Trophoblast cell (in vitro differentiated cells and primary cell): ENCODE measurements at regions not wholly inside any gene's neighbourhood (a gene's known extent, or its start where the extent isn't known, plus 50 kb on each side); places are given as distances from the start of the nearest gene placed in this dataset.

Experiments
- DNase-seq, 2 donors: peaks; one replicate each; pipeline ENCODE4 v3.0.0-alpha.2; 2016
- H2AFZ ChIP-seq: 2 replicates; pipeline ENCODE4 v1.6.1; 2013; ENCODE audit warnings: low read length, moderate library complexity, mild to moderate bottlenecking; ENCODE audit not compliant: insufficient read depth, poor library complexity
- H2AK5ac ChIP-seq: 2 replicates; pipeline ENCODE4 v1.6.1; 2013; ENCODE audit warnings: mild to moderate bottlenecking, low read length
- H2BK120ac ChIP-seq: 2 replicates; pipeline ENCODE4 v1.6.1; 2013; ENCODE audit warnings: low read length, mild to moderate bottlenecking, moderate library complexity; ENCODE audit not compliant: insufficient read depth, poor library complexity
- H2BK12ac ChIP-seq: 2 replicates; pipeline ENCODE4 v1.6.1; 2013; ENCODE audit warnings: mild to moderate bottlenecking, low read length, moderate library complexity
- H2BK5ac ChIP-seq: 2 replicates; pipeline ENCODE4 v1.6.1; 2013; ENCODE audit warnings: low read length, low read depth, moderate library complexity, mild to moderate bottlenecking; ENCODE audit not compliant: poor library complexity
- H3K14ac ChIP-seq: 2 replicates; pipeline ENCODE4 v1.6.1; 2013; ENCODE audit warnings: mild to moderate bottlenecking, low read length
- H3K18ac ChIP-seq: 2 replicates; pipeline ENCODE4 v1.6.1; 2013; ENCODE audit warnings: mild to moderate bottlenecking, low read length
- H3K23ac ChIP-seq: 2 replicates; pipeline ENCODE4 v1.6.1; 2013; ENCODE audit warnings: low read length
- H3K27ac ChIP-seq: 2 replicates; pipeline ENCODE4 v1.5.1; 2013; ENCODE audit warnings: low read depth, mild to moderate bottlenecking, inconsistent platforms, low read length, moderate library complexity
- H3K27me3 ChIP-seq: 2 replicates; pipeline ENCODE4 v1.6.1; 2013; ENCODE audit warnings: inconsistent platforms, mild to moderate bottlenecking, low read length, moderate library complexity; ENCODE audit not compliant: insufficient read depth
- H3K36me3 ChIP-seq, 2 experiments: 1 replicate in 1 of 2; 2 replicates in 1 of 2; pipeline ENCODE4 v1.6.1; 2013; ENCODE audit warnings: low read length in 2 of 2, mild to moderate bottlenecking in 2 of 2, moderate library complexity in 1 of 2; ENCODE audit not compliant: insufficient read depth in 2 of 2, control insufficient read depth in 1 of 2
- H3K4ac ChIP-seq: 2 replicates; pipeline ENCODE4 v1.6.1; 2013; ENCODE audit warnings: low read depth, mild to moderate bottlenecking, low read length, moderate library complexity
- H3K4me1 ChIP-seq, 2 experiments: 1 replicate in 1 of 2; 2 replicates in 1 of 2; pipeline ENCODE4 v1.6.1; 2013; ENCODE audit warnings: low read length in 2 of 2, mild to moderate bottlenecking in 2 of 2, moderate library complexity in 1 of 2; ENCODE audit not compliant: insufficient read depth in 2 of 2, control insufficient read depth in 1 of 2
- H3K4me2 ChIP-seq: 2 replicates; pipeline ENCODE4 v1.6.1; 2013; ENCODE audit warnings: inconsistent platforms, mild to moderate bottlenecking, low read length, moderate library complexity
- H3K4me3 ChIP-seq: 2 replicates; pipeline ENCODE4 v1.5.1; 2013; ENCODE audit warnings: mild to moderate bottlenecking, low read depth, low read length, inconsistent platforms
- H3K79me1 ChIP-seq: one replicate; pipeline ENCODE4 v1.6.1; 2013; ENCODE audit warnings: low read length
- H3K79me2 ChIP-seq: 2 replicates; pipeline ENCODE4 v1.6.1; 2013; ENCODE audit warnings: low read length, mild to moderate bottlenecking; ENCODE audit not compliant: control insufficient read depth, insufficient read depth, poor library complexity
- H3K9ac ChIP-seq: 2 replicates; pipeline ENCODE4 v1.6.1; 2013; ENCODE audit warnings: mild to moderate bottlenecking, low read length
- H3K9me3 ChIP-seq: 2 replicates; pipeline ENCODE4 v1.6.1; 2013; ENCODE audit warnings: low read depth, mild to moderate bottlenecking, control low read depth, inconsistent platforms, low read length; ENCODE audit not compliant: insufficient read depth
- H4K12ac ChIP-seq: 2 replicates; pipeline ENCODE4 v1.6.1; 2013; ENCODE audit warnings: low read depth, mild to moderate bottlenecking, low read length, moderate library complexity
- H4K8ac ChIP-seq: 2 replicates; pipeline ENCODE4 v1.6.1; 2013; ENCODE audit warnings: low read depth, mild to moderate bottlenecking, low read length, moderate library complexity
- H4K91ac ChIP-seq: one replicate; pipeline ENCODE4 v1.6.1; 2013; ENCODE audit warnings: low read depth, mild to moderate bottlenecking, low read length, moderate library complexity
- WGBS: extraction: QIAGEN DNeasy Blood & Tissue Kit; methylation state at CpG from one replicate; pipeline ENCODE4 v1.1.7; 2013; ENCODE audit warnings: missing lambda C conversion rate; ENCODE audit not compliant: insufficient read length, insufficient coverage; ENCODE audit errors: extremely low coverage; 5-methylcytosine and 5-hydroxymethylcytosine counted together

DNA sequence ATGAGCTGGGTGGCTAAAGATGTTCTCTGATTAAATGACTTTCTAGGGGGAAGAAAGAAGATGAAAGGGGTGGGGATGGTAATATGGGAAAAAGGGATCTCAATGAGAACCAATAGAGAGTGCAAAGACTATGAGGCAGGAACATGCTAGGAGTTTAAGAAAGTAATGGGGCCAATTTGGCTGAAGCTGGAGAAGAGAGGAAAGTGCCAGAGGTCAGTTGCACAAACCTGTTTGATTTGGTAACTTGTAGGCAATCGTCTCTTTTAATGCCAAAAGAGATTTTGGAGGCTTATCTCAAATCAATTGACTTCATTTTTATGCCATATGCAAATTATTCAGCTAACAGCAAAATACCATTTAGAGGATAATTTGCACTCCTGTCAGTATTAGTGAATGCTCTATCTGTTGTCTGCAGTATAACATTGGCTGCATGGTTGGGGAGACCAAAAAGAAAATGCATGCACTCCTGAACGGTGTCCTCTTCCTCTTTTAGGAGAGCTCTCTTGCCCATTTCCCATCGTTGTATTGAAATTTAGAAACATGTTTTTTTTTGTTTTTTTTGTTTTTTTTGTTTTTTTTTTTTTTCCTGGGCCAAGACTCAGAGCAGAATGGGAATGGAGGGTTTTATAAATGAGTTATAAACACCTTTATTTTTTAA, 193.9 kb downstream of the BTBD3 start:
- Histone ChIP-seq H3K36me3 (no peaks in the 10 kb centered on the region), H2BK5ac (no peak overlapping the region), H2BK120ac (no peak overlapping the region), H3K4me2 (no peak overlapping the region), H3K23ac (no peak overlapping the region), H3K9me3 (no peaks in the 10 kb centered on the region), H4K12ac (no peak overlapping the region), H3K9ac (no peak overlapping the region), H3K79me1 (no peaks in the 10 kb centered on the region), H2AFZ (no peak overlapping the region), H3K14ac (no peak overlapping the region), H3K27ac (no peak overlapping the region), H4K91ac (no peak overlapping the region), H3K4me3 (no peak overlapping the region), H2BK12ac (no peak overlapping the region), H3K27me3 (no peaks in the 10 kb centered on the region), H3K79me2 (no peaks in the 10 kb centered on the region), H2AK5ac (no peak overlapping the region), H3K4me1 (peaks cover 2 to 4% of the 10 kb centered on the region in 2 experiments), H4K8ac (no peak overlapping the region), H3K4ac (no peak overlapping the region), H3K18ac (no peak overlapping the region)
- DNase-seq: no peak
- WGBS: no CpG with 5 or more reads among the region's 3 CpGs

DNA sequence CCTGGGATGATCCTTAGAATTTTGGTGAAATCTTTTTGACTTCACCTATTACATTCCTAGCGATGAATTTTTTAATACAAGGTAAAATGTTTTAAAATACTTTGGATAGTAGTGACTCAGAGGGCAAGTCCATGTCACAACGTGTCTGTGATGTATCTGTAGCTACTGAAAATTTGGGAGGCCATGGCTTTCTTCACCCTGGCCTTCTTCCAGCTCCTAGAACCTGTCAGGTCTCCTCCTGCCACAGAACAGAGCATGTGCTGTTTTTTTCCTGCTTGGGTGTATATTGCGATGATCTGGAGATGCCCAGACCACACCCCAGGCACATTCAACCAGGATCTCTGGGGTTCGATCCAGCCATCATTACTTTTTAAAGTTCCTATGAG, 194.4 kb downstream of the BTBD3 start:
- Histone ChIP-seq H4K91ac (no peak overlapping the region), H3K4ac (no peak overlapping the region), H2AK5ac (no peak overlapping the region), H4K8ac (no peak overlapping the region), H3K27ac (no peak overlapping the region), H2BK12ac (no peak overlapping the region), H3K23ac (no peak overlapping the region), H2AFZ (no peak overlapping the region), H3K4me3 (no peak overlapping the region), H3K9me3 (no peaks in the 10 kb centered on the region), H2BK5ac (no peak overlapping the region), H3K79me2 (no peaks in the 10 kb centered on the region), H4K12ac (no peak overlapping the region), H3K4me1 (peaks cover 2 to 4% of the 10 kb centered on the region in 2 experiments), H3K18ac (no peak overlapping the region), H2BK120ac (no peak overlapping the region), H3K4me2 (no peak overlapping the region), H3K9ac (no peak overlapping the region), H3K27me3 (no peaks in the 10 kb centered on the region), H3K14ac (no peak overlapping the region), H3K79me1 (no peaks in the 10 kb centered on the region), H3K36me3 (no peaks in the 10 kb centered on the region)
- WGBS: no CpG with 5 or more reads among the region's 4 CpGs
- no peak for DNase-seq

DNA sequence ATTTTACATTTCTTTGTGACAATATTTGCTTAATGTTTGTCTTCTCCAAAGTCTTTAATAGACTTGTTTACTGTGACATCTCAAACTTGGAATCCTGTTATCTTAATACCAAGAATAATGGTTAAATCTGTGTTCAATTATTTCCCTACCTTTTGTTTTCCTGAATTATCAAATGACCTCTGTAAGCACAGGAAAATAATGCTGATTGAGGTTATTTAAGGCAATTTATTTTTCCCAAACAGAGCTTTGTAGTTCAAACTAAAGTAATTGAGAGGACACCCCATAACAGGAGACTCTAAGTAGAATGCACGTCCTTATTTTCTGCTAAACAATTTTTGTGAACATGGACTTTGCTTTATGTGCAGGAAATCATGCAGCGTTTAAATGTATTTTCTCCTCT, 195.0 kb downstream of the BTBD3 start:
- Histone ChIP-seq H2AFZ (no peak overlapping the region), H3K23ac (no peak overlapping the region), H3K79me1 (no peaks in the 10 kb centered on the region), H3K27me3 (no peaks in the 10 kb centered on the region), H3K4me3 (no peak overlapping the region), H2AK5ac (no peak overlapping the region), H4K12ac (no peak overlapping the region), H3K79me2 (no peaks in the 10 kb centered on the region), H2BK12ac (no peak overlapping the region), H4K91ac (no peak overlapping the region), H3K9me3 (no peaks in the 10 kb centered on the region), H3K36me3 (no peaks in the 10 kb centered on the region), H3K9ac (no peak overlapping the region), H3K27ac (no peak overlapping the region), H3K4me1 (peaks cover 2 to 4% of the 10 kb centered on the region in 2 experiments), H3K4ac (no peak overlapping the region), H3K4me2 (no peak overlapping the region), H3K18ac (no peak overlapping the region), H4K8ac (no peak overlapping the region), H3K14ac (no peak overlapping the region), H2BK5ac (no peak overlapping the region), H2BK120ac (no peak overlapping the region)
- no CpG with 5 or more reads among the region's 2 CpGs for WGBS
- DNase-seq: no peak

- Histone ChIP-seq H3K4me2 (no peak overlapping the region), H3K18ac (no peak overlapping the region), H3K9ac (no peak overlapping the region), H3K27me3 (no peaks in the 10 kb centered on the region), H3K9me3 (no peaks in the 10 kb centered on the region), H2AFZ (no peak overlapping the region), H2BK120ac (no peak overlapping the region), H3K4me3 (no peak overlapping the region), H3K4me1 (peaks cover 2 to 4% of the 10 kb centered on the region in 2 experiments), H3K79me2 (no peaks in the 10 kb centered on the region), H2BK5ac (no peak overlapping the region), H4K8ac (no peak overlapping the region), H3K23ac (no peak overlapping the region), H2AK5ac (no peak overlapping the region), H3K27ac (no peak overlapping the region), H3K14ac (no peak overlapping the region), H4K91ac (no peak overlapping the region), H2BK12ac (no peak overlapping the region), H3K79me1 (no peaks in the 10 kb centered on the region), H3K36me3 (no peaks in the 10 kb centered on the region), H3K4ac (no peak overlapping the region), H4K12ac (no peak overlapping the region)
- DNase-seq: no peak
- WGBS: no CpG with 5 or more reads among the region's 3 CpGs
Measured at GRCh38 chr20:12113075-12113467, 195.4 kb downstream of the BTBD3 start.
